ENCODE measurements at regions not wholly inside any gene's neighbourhood (a gene's known extent, or its start where the extent isn't known, plus 50 kb on each side); places are given as distances from the start of the nearest gene placed in this dataset.

- TF ChIP-seq CTCF (IDR thresholded peaks at IDR 0.05) (no peak), EP300 (IDR thresholded peaks at IDR 0.05) (no peak), POLR2A (IDR thresholded peaks at IDR 0.05; ENCODE audit: low read depth) (no peak)
Observed at GRCh38 chr3:24622696-24623225, 128.1 kb upstream of the THRB start.

All from esophagus muscularis mucosa (tissue), 4 donors.